Colonic mucosa (tissue), 4 donors: ENCODE measurements at regions not wholly inside any gene's neighbourhood (a gene's known extent, or its start where the extent isn't known, plus 50 kb on each side); places are given as distances from the start of the nearest gene placed in this dataset.

ENCODE experiments used
- DNase-seq: peaks from one replicate; pipeline ENCODE4 v3.0.0-alpha.2; 2020
- H3K27ac ChIP-seq: fragments of 200-600 bp; one replicate; pipeline ENCODE4 v1.8.0; 2021
- H3K27me3 ChIP-seq: fragments of 200-600 bp; one replicate; pipeline ENCODE4 v1.8.0; 2021
- H3K36me3 ChIP-seq: fragments of 200-600 bp; one replicate; pipeline ENCODE4 v1.8.0; 2021
- H3K4me1 ChIP-seq: fragments of 200-600 bp; one replicate; pipeline ENCODE4 v1.8.0; 2021; ENCODE audit warnings: mild to moderate bottlenecking
- H3K4me3 ChIP-seq: fragments of 200-600 bp; one replicate; pipeline ENCODE4 v1.8.0; 2021
- H3K9ac ChIP-seq, 2 donors: one replicate each; pipeline ENCODE4 v1.7.0; 2013; ENCODE audit warnings: control low read depth in 2 of 2, low read depth in 2 of 2, low read length in 2 of 2
- H3K9me3 ChIP-seq: fragments of 200-600 bp; one replicate; pipeline ENCODE4 v1.8.0; 2021
- CTCF ChIP-seq: fragments of 200-600 bp; IDR thresholded peaks from one replicate; pipeline ENCODE4 v1.8.0; 2022; ENCODE audit warnings: antibody characterized with exemption, mild to moderate bottlenecking
- intact Hi-C: fragments of 100-400 bp; cut with DNase I; formaldehyde crosslinking; loops from one replicate; pipeline ENCODE4 v1.14.1; 2022
- donor health status: healthy.
- donor health status: DM: no; HTN: no; CAD: no.
- donor health status: DM: no; HTN: no; CAD: no.

GRCh38 chr6:90346729-90347128 lies 50.1 kb upstream of the BACH2 start:
- Histone ChIP-seq H3K27ac (no peak overlapping the region), H3K36me3 (no peaks in the 10 kb centered on the region), H3K9ac (no peak overlapping the region), H3K9me3 (no peaks in the 10 kb centered on the region), H3K4me1 (no peaks in the 10 kb centered on the region), H3K4me3 (no peak overlapping the region), H3K27me3 (no peaks in the 10 kb centered on the region)
- intact Hi-C loops, result no loop called here
- DNase-seq, result no peak
- no peak for TF ChIP-seq CTCF
